GM12892 (cell line): ENCODE measurements at regions not wholly inside any gene's neighbourhood (a gene's known extent, or its start where the extent isn't known, plus 50 kb on each side); places are given as distances from the start of the nearest gene placed in this dataset.

Experiments
- POLR2AphosphoS5 ChIP-seq: IDR thresholded peaks from 2 replicates; pipeline ENCODE4 v1.6.1; 2011; ENCODE audit warnings: low read depth, low read length, control low read depth
- TAF1 ChIP-seq: IDR thresholded peaks from 2 replicates; pipeline ENCODE4 v1.6.1; 2011; ENCODE audit warnings: low read depth, mild to moderate bottlenecking, control low read depth, low read length, borderline replicate concordance

GRCh38 chrX:99192421-99192820 lies 1217.7 kb downstream of the PCDH19 start:
- no peak for TF ChIP-seq TAF1
- TF ChIP-seq POLR2AphosphoS5, result no peak
